K562 (cell line): ENCODE measurements at regions not wholly inside any gene's neighbourhood (a gene's known extent, or its start where the extent isn't known, plus 50 kb on each side); places are given as distances from the start of the nearest gene placed in this dataset.

Experiments
- ATAC-seq: fragments of 200-7000 bp; cut with Tn5 transposase; 3 replicates; pipeline ENCODE4 v1.9.1; 2020; ENCODE audit warnings: moderate library complexity
- BruUV-seq: library from RNA; stranded (reverse); fragments of 400-500 nt; replicated peaks from 2 replicates; lab custom pipeline; 2021; lab: Mats Ljungman, UMichigan
- CTCF ChIA-PET: fragments of 300-600 bp; formaldehyde crosslinking; extraction: SDS; loops from one replicate; lab custom pipeline; 2021; ENCODE audit warnings: low intra/inter-chr PET ratio; lab: Yijun Ruan, JAX
- POLR2A ChIA-PET: fragments of 300-600, 350-650 bp; sonication (Branson Sonifier 250); formaldehyde crosslinking; extraction: SDS; loops from one replicate; lab custom pipeline; 2021; ENCODE audit warnings: antibody characterized with exemption, inconsistent platforms; lab: Yijun Ruan, JAX
- DNase-seq, 4 experiments: peaks; one replicate each; pipeline versions ENCODE4 v3.0.0 to v3.0.0-alpha.2; 2011 to 2018; ENCODE audit warnings: low spot score in 3 of 4, mixed read lengths in 3 of 4; ENCODE audit errors: extremely low read depth in 1 of 4
- FAIRE-seq: peaks from 2 replicates; lab custom pipeline; 2011; peaks lifted over from hg19 to GRCh38; lab: Jason Lieb, UNC
- H2AFZ ChIP-seq: 2 replicates; pipeline ENCODE4 v1.6.0; 2011; ENCODE audit warnings: low read depth, low read length, control low read depth, inconsistent platforms
- H3K27ac ChIP-seq: fragments of 200-600 bp; 3 replicates; pipeline ENCODE4 v1.8.0; 2011; ENCODE audit warnings: low read depth, mild to moderate bottlenecking, control low read depth, inconsistent platforms, low read length, moderate library complexity, mixed read lengths; ENCODE audit errors: extremely low read depth
- H3K27me3 ChIP-seq, 2 experiments: fragments of 300-600 bp in 1 of 2; 2 replicates in 1 of 2; 3 replicates in 1 of 2; pipeline versions ENCODE4 v1.6.0 to v1.8.0; 2011; ENCODE audit warnings: inconsistent platforms in 2 of 2, low read length in 2 of 2, mild to moderate bottlenecking in 1 of 2, mixed read lengths in 1 of 2, moderate library complexity in 1 of 2; ENCODE audit not compliant: control insufficient read depth in 2 of 2, insufficient read depth in 2 of 2
- H3K36me3 ChIP-seq: fragments of 300-600 bp; 3 replicates; pipeline ENCODE4 v1.8.0; 2011; ENCODE audit warnings: mild to moderate bottlenecking, low read length, inconsistent platforms; ENCODE audit not compliant: control insufficient read depth, insufficient read depth
- H3K4me1 ChIP-seq, 2 experiments: fragments of 200-600 bp in 1 of 2; replicated peaks in 1 of 2; 2 replicates in 1 of 2; 3 replicates in 1 of 2; pipeline versions ENCODE4 v1.5.1 to v1.8.0; 2011; ENCODE audit warnings: inconsistent platforms in 2 of 2, low read length in 2 of 2, mild to moderate bottlenecking in 1 of 2, mixed read lengths in 1 of 2, moderate library complexity in 1 of 2; ENCODE audit not compliant: control insufficient read depth in 2 of 2, insufficient read depth in 2 of 2
- H3K4me2 ChIP-seq: 2 replicates; pipeline ENCODE4 v1.6.1; 2011; ENCODE audit warnings: low read length, control low read depth, inconsistent platforms, mixed read lengths; ENCODE audit not compliant: insufficient read depth
- H3K4me3 ChIP-seq: fragments of 200-600 bp; sonication (generic), shearing (Covaris generic); 2 replicates; pipeline ENCODE4 v1.5.1; 2016; ENCODE audit warnings: control low read depth, inconsistent platforms
- H3K79me2 ChIP-seq: fragments of 200-600 bp; 3 replicates; pipeline ENCODE4 v1.8.0; 2011; ENCODE audit warnings: low read length, inconsistent platforms; ENCODE audit not compliant: control insufficient read depth, insufficient read depth
- H3K9ac ChIP-seq, 2 experiments: 2 replicates each; pipeline versions ENCODE4 v1.6.0 to v1.6.1; 2011; ENCODE audit warnings: low read depth in 2 of 2, low read length in 2 of 2, control low read depth in 1 of 2, inconsistent platforms in 1 of 2, mild to moderate bottlenecking in 1 of 2, mixed read lengths in 1 of 2; ENCODE audit not compliant: insufficient read depth in 1 of 2
- H3K9me1 ChIP-seq: one replicate; pipeline ENCODE4 v1.6.0; 2011; ENCODE audit warnings: inconsistent platforms, mild to moderate bottlenecking, low read length, moderate library complexity; ENCODE audit not compliant: control insufficient read depth, insufficient read depth
- H3K9me3 ChIP-seq: replicated peaks from 2 replicates; pipeline ENCODE4 v1.5.1; 2011; ENCODE audit warnings: low read depth, low read length, inconsistent platforms; ENCODE audit not compliant: control insufficient read depth, insufficient read depth
- H4K20me1 ChIP-seq: replicated peaks from 2 replicates; pipeline ENCODE4 v1.6.1; 2011; ENCODE audit warnings: low read length, inconsistent platforms, mixed read lengths; ENCODE audit not compliant: control insufficient read depth, insufficient read depth
- ATF3 ChIP-seq, 2 experiments: fragments of 450-650 bp in 1 of 2; sonication (generic) in 1 of 2; formaldehyde crosslinking in 1 of 2; IDR thresholded peaks in 1 of 2; conservative IDR thresholded peaks in 1 of 2; 2 replicates each; pipeline versions ENCODE4 v1.6.1 to v1.8.1; 2016 to 2023; ENCODE audit warnings: mild to moderate bottlenecking in 2 of 2, moderate library complexity in 2 of 2, inconsistent platforms in 1 of 2, missing genetic modification reagents in 1 of 2
- CHD1 ChIP-seq: fragments of 200-600 bp; sonication (generic); IDR thresholded peaks from one replicate; pipeline ENCODE4 v1.6.1; 2012; ENCODE audit warnings: mild to moderate bottlenecking, moderate library complexity, low read length, inconsistent platforms
- ELF4 ChIP-seq: fragments of 450-650 bp; formaldehyde crosslinking; IDR thresholded peaks from 2 replicates; pipeline ENCODE4 v1.4.0; 2022; ENCODE audit warnings: missing genetic modification characterization
- HEY1 ChIP-seq: fragments of 250-450 bp; sonication (Bioruptor Pico); IDR thresholded peaks from 2 replicates; pipeline ENCODE4 v1.5.0; 2020; ENCODE audit warnings: mild to moderate bottlenecking, moderate library complexity, borderline replicate concordance
- RBBP5 ChIP-seq: fragments of 200-600 bp; sonication (generic); IDR thresholded peaks from 2 replicates; pipeline ENCODE4 v1.6.1; 2012; ENCODE audit warnings: borderline replicate concordance, mild to moderate bottlenecking, low read length, control low read depth, inconsistent platforms; ENCODE audit not compliant: insufficient read depth, poor library complexity, severe bottlenecking
- TRIM28 ChIP-seq: fragments of 450-650 bp; IDR thresholded peaks from 2 replicates; pipeline ENCODE4 v1.6.1; 2017
- ZBED1 ChIP-seq: IDR thresholded peaks from 2 replicates; pipeline ENCODE4 v1.6.1; 2014
- ZNF785 ChIP-seq: fragments of 250-450 bp; sonication (Bioruptor Pico); IDR thresholded peaks from 2 replicates; pipeline ENCODE4 v1.4.0; 2020; ENCODE audit warnings: mild to moderate bottlenecking
- WGBS: fragments of 100-300 bp; shearing (Covaris generic); methylation state at CpG from one replicate; pipeline ENCODE4 v1.1.6; 2016; ENCODE audit warnings: low coverage, mixed read lengths; ENCODE audit not compliant: insufficient coverage; ENCODE audit errors: missing lambda C conversion rate; 5-methylcytosine and 5-hydroxymethylcytosine counted together
- in situ Hi-C: fragments of 300-500 bp; cut with MboI; formaldehyde crosslinking; loops from 4 replicates; pipeline ENCODE4 v1.15.0; 2018; ENCODE audit warnings: inconsistent platforms, mixed read lengths
- intact Hi-C: fragments of 100-400 bp; cut with micrococcal nuclease; formaldehyde crosslinking; loops from 2 replicates; pipeline ENCODE4 v1.14.2; 2022

- H4K20me1 ChIP-seq, result no peaks in the 10 kb centered on the region
- H3K4me1 ChIP-seq, result no peaks in the 10 kb centered on the region
- DNase-seq (no peak), FAIRE-seq (no peak), ATAC-seq (no peak)
- TF ChIP-seq TRIM28, result no peak
- no peak for TF ChIP-seq ZBED1
- TF ChIP-seq ZNF785 (CRISPR knock-in tag), result no peak
- no peak for TF ChIP-seq HEY1 (CRISPR knock-in tag)
- no peak for TF ChIP-seq RBBP5
- TF ChIP-seq CHD1, result no peak
- TF ChIP-seq ELF4 (CRISPR knock-in tag), result no peak
- TF ChIP-seq ATF3 (IDR thresholded peaks at IDR 0.05), result no peak
- no peak for TF ChIP-seq ATF3 (CRISPR knock-in tag; conservative IDR thresholded peaks at IDR 0.05)
- under 1% methylated on average over 6 of the region's 6 CpGs for WGBS
- no TSS peak for BruUV-seq
- H3K36me3 ChIP-seq, result no peaks in the 10 kb centered on the region
- H2AFZ ChIP-seq, result no peak overlapping the region
- no peak overlapping the region for H3K4me3 ChIP-seq
- POLR2A ChIA-PET, result no interaction called here
- in situ Hi-C loops (no loop called here), intact Hi-C loops (no loop called here)
- H3K27ac ChIP-seq, result no peak overlapping the region
- CTCF ChIA-PET, result no interaction called here
- no peak overlapping the region for H3K9ac ChIP-seq
- H3K27me3 ChIP-seq, result no peaks in the 10 kb centered on the region
- H3K9me3 ChIP-seq, result no peaks in the 10 kb centered on the region
- no peak overlapping the region for H3K4me2 ChIP-seq
- H3K9me1 ChIP-seq, result no peaks in the 10 kb centered on the region
- no peaks in the 10 kb centered on the region for H3K79me2 ChIP-seq
Observed at GRCh38 chr2:60054571-60055340, 498.7 kb downstream of the BCL11A start.
